GM12878 (cell line): ENCODE measurements at regions not wholly inside any gene's neighbourhood (a gene's known extent, or its start where the extent isn't known, plus 50 kb on each side); places are given as distances from the start of the nearest gene placed in this dataset.

Experiments
- ATAC-seq: fragments of 200-7000 bp; cut with Tn5 transposase; 3 replicates; pipeline ENCODE4 v1.9.1; 2020; ENCODE audit warnings: mild to moderate bottlenecking, moderate library complexity
- BruUV-seq: library from RNA; stranded (reverse); fragments of 400-500 nt; replicated peaks from 2 replicates; lab custom pipeline; 2021; lab: Mats Ljungman, UMichigan
- CTCF ChIA-PET: fragments of 300-600 bp; sonication (Branson Sonifier 250); formaldehyde crosslinking; extraction: SDS; loops from one replicate; lab custom pipeline; 2021; ENCODE audit warnings: inconsistent platforms; lab: Yijun Ruan, JAX
- POLR2A ChIA-PET: fragments of 350-600 bp; formaldehyde crosslinking; extraction: SDS; loops from one replicate; lab custom pipeline; 2021; ENCODE audit warnings: inconsistent platforms; lab: Charles Lee
- RAD21 ChIA-PET: fragments of 300-600 bp; sonication (Branson Sonifier 250); formaldehyde crosslinking; loops from one replicate; lab custom pipeline; 2023; ENCODE audit warnings: antibody characterized with exemption; ENCODE audit not compliant: unreplicated experiment; lab: Charles Lee
- SMC1A ChIA-PET: fragments of 300-600 bp; sonication (Branson Sonifier 250); formaldehyde crosslinking; loops from one replicate; lab custom pipeline; 2023; ENCODE audit not compliant: unreplicated experiment, uncharacterized antibody; lab: Charles Lee
- DNase-seq: peaks from one replicate; pipeline ENCODE4 v3.0.0-alpha.2; 2011; ENCODE audit warnings: low read depth, low spot score
- FAIRE-seq: peaks from 3 replicates; lab custom pipeline; 2011; peaks lifted over from hg19 to GRCh38; lab: Jason Lieb, UNC
- H2AFZ ChIP-seq: 2 replicates; pipeline ENCODE4 v1.6.0; 2011; ENCODE audit warnings: low read depth, low read length, control low read depth; ENCODE audit not compliant: control insufficient read depth
- H3K27ac ChIP-seq: 2 replicates; pipeline ENCODE4 v1.5.1; 2011; ENCODE audit warnings: control low read depth; ENCODE audit not compliant: control insufficient read depth, insufficient read depth
- H3K27me3 ChIP-seq, 2 experiments: replicated peaks in 1 of 2; 2 replicates each; pipeline versions ENCODE4 v1.6.0 to v1.6.1; 2011; ENCODE audit warnings: low read length in 1 of 2; ENCODE audit not compliant: control insufficient read depth in 2 of 2, insufficient read depth in 2 of 2
- H3K36me3 ChIP-seq, 2 experiments: 2 replicates each; pipeline ENCODE4 v1.5.1; 2011; ENCODE audit warnings: low read length in 1 of 2; ENCODE audit not compliant: control insufficient read depth in 2 of 2, insufficient read depth in 2 of 2
- H3K4me1 ChIP-seq: 2 replicates; pipeline ENCODE4 v1.6.1; 2011; ENCODE audit warnings: mild to moderate bottlenecking, low read length, moderate library complexity, mixed read lengths; ENCODE audit not compliant: control insufficient read depth, insufficient read depth
- H3K4me2 ChIP-seq: 2 replicates; pipeline ENCODE4 v1.6.0; 2011; ENCODE audit warnings: control low read depth; ENCODE audit not compliant: control insufficient read depth, insufficient read depth
- H3K4me3 ChIP-seq: fragments of 200-600 bp; sonication (generic); 2 replicates; pipeline ENCODE4 v1.5.1; 2016
- H3K79me2 ChIP-seq: 2 replicates; pipeline ENCODE4 v1.6.0; 2011; ENCODE audit warnings: low read length; ENCODE audit not compliant: control insufficient read depth, insufficient read depth
- H3K9ac ChIP-seq: 2 replicates; pipeline ENCODE4 v1.8.0; 2011; ENCODE audit warnings: low read length, control low read depth, mixed read lengths; ENCODE audit not compliant: control insufficient read depth, insufficient read depth
- H3K9me3 ChIP-seq: replicated peaks from 3 replicates; pipeline ENCODE4 v1.5.1; 2011; ENCODE audit warnings: mild to moderate bottlenecking, low read length; ENCODE audit not compliant: control insufficient read depth, insufficient read depth
- H4K20me1 ChIP-seq: 2 replicates; pipeline ENCODE4 v1.6.0; 2011; ENCODE audit not compliant: control insufficient read depth, insufficient read depth
- ATF3 ChIP-seq: IDR thresholded peaks from 2 replicates; pipeline ENCODE4 v1.6.1; 2011; ENCODE audit warnings: low read depth, mild to moderate bottlenecking, low read length, moderate library complexity, borderline replicate concordance; ENCODE audit errors: extremely low read depth
- BMI1 ChIP-seq: fragments of 450-650 bp; IDR thresholded peaks from 2 replicates; pipeline ENCODE4 v1.6.1; 2016; ENCODE audit warnings: mild to moderate bottlenecking, moderate library complexity, borderline replicate concordance
- CHD2 ChIP-seq: IDR thresholded peaks from 2 replicates; pipeline ENCODE4 v1.6.1; 2011; ENCODE audit warnings: low read depth, low read length, improper control_type of control experiment, borderline replicate concordance
- NFIC ChIP-seq: IDR thresholded peaks from 2 replicates; pipeline ENCODE4 v1.6.1; 2012; ENCODE audit warnings: low read depth, mild to moderate bottlenecking, inconsistent platforms, low read length, moderate library complexity
- POLR2A ChIP-seq: IDR thresholded peaks from 2 replicates; pipeline ENCODE4 v1.6.1; 2011; ENCODE audit warnings: low read depth, mild to moderate bottlenecking, low read length
- RUNX3 ChIP-seq: IDR thresholded peaks from 2 replicates; pipeline ENCODE4 v1.6.1; 2012; ENCODE audit warnings: low read length, inconsistent platforms
- SPI1 ChIP-seq: IDR thresholded peaks from 2 replicates; pipeline ENCODE4 v1.6.1; 2011; ENCODE audit warnings: low read depth, mild to moderate bottlenecking, low read length, moderate library complexity, borderline replicate concordance; ENCODE audit not compliant: insufficient read depth
- SREBF1 ChIP-seq: IDR thresholded peaks from 2 replicates; pipeline ENCODE4 v1.6.1; 2012; ENCODE audit warnings: mild to moderate bottlenecking, low read length
- SRF ChIP-seq, 2 experiments: IDR thresholded peaks; 2 replicates each; pipeline ENCODE4 v1.6.1; 2011; ENCODE audit warnings: low read depth in 2 of 2, low read length in 2 of 2, mild to moderate bottlenecking in 1 of 2, moderate library complexity in 1 of 2
- STAT3 ChIP-seq: IDR thresholded peaks from 2 replicates; pipeline ENCODE4 v1.6.1; 2011; ENCODE audit warnings: low read depth, low read length, improper control_type of control experiment
- ZBTB4 ChIP-seq: fragments of 450-650 bp; formaldehyde crosslinking; IDR thresholded peaks from 2 replicates; pipeline ENCODE4 v1.4.0; 2022; ENCODE audit warnings: mild to moderate bottlenecking, moderate library complexity
- WGBS: methylation state at CpG from one replicate; pipeline ENCODE4 v1.1.6; 2016; ENCODE audit warnings: low lambda C conversion rate; ENCODE audit not compliant: insufficient replicate concordance, insufficient coverage; ENCODE audit errors: missing lambda C conversion rate; 5-methylcytosine and 5-hydroxymethylcytosine counted together
- in situ Hi-C: fragments of 300-500 bp; cut with MboI; formaldehyde crosslinking; loops from 9 replicates; pipeline ENCODE4 v1.14.3; 2018; ENCODE audit warnings: mixed read lengths
- intact Hi-C: fragments of 100-400 bp; cut with micrococcal nuclease; formaldehyde crosslinking; loops from one replicate; pipeline ENCODE4 v1.14.2; 2022; ENCODE audit not compliant: unreplicated experiment

GRCh38 chr10:4307910-4308309 lies 518.1 kb upstream of the AKR1E2 start:
- Histone ChIP-seq H3K4me3 (no peak overlapping the region), H4K20me1 (no peaks in the 10 kb centered on the region), H3K4me2 (no peak overlapping the region), H2AFZ (no peak overlapping the region), H3K9me3 (no peaks in the 10 kb centered on the region), H3K27me3 (no peaks in the 10 kb centered on the region), H3K79me2 (no peaks in the 10 kb centered on the region), H3K36me3 (no peaks in the 10 kb centered on the region), H3K4me1 (no peaks in the 10 kb centered on the region), H3K27ac (no peak overlapping the region), H3K9ac (no peak overlapping the region)
- TF ChIP-seq BMI1 (no peak), NFIC (no peak)
- in situ Hi-C loops, result no loop called here
- ChIA-PET RAD21 (no interaction called here), POLR2A (no interaction called here), SMC1A (interaction anchor here (1.5 kb wide), 1 partner anchor 14 kb away, joined by 3 read pairs; no protein-coding TSS in a partner anchor), CTCF (interaction anchor here (0.6 kb wide), 1 partner anchor 49 kb away, joined by 4 read pairs; no protein-coding TSS in a partner anchor)
- intact Hi-C loops, result no loop called here
- ATAC-seq (no peak), DNase-seq (no peak), FAIRE-seq (no peak)
- no TSS peak for BruUV-seq
- no CpG with 5 or more reads among the region's 1 CpG for WGBS

- ChIA-PET SMC1A (no interaction called here), POLR2A (no interaction called here), RAD21 (no interaction called here), CTCF (no interaction called here)
- FAIRE-seq, result no peak
- in situ Hi-C loops, result no loop called here
- Histone ChIP-seq H3K4me2 (no peak overlapping the region), H3K27me3 (no peaks in the 10 kb centered on the region), H2AFZ (no peak overlapping the region), H4K20me1 (no peaks in the 10 kb centered on the region), H3K36me3 (no peaks in the 10 kb centered on the region), H3K4me3 (no peak overlapping the region), H3K4me1 (no peaks in the 10 kb centered on the region), H3K9me3 (no peaks in the 10 kb centered on the region), H3K9ac (no peak overlapping the region), H3K27ac (no peak overlapping the region), H3K79me2 (no peaks in the 10 kb centered on the region)
- no peak for DNase-seq
- intact Hi-C loops, result no loop called here
- TF ChIP-seq CHD2 (no peak), POLR2A (no peak), SREBF1 (no peak), ATF3 (no peak), SRF (IDR thresholded peaks at IDR 0.05; ENCODE audit: low read depth in 2 of 2, low read length in 2 of 2) (no peak), SPI1 (no peak), ZBTB4 (CRISPR knock-in tag) (no peak), STAT3 (no peak), RUNX3 (no peak)
- WGBS, result 2% methylated on average over 3 of the region's 3 CpGs
- no peak for ATAC-seq
- BruUV-seq, result no TSS peak
Measured at GRCh38 chr10:4306871-4307270, 519.1 kb upstream of the AKR1E2 start.
